ENCODE measurements at regions not wholly inside any gene's neighbourhood (a gene's known extent, or its start where the extent isn't known, plus 50 kb on each side); places are given as distances from the start of the nearest gene placed in this dataset.

GRCh38 chr1:172931761-172932160 is 119.0 kb downstream of the TNFSF18 start (continued):
- no peak for TF ChIP-seq SAP30 (IDR thresholded peaks at IDR 0.05; ENCODE audit: insufficient read depth, insufficient replicate concordance, low read length)

GRCh38 chr1:172932981-172933380 is 117.8 kb downstream of the TNFSF18 start:
- no peak overlapping the region for H2BK12ac ChIP-seq (ENCODE audit: low read depth, low read length)
- ChIA-PET CTCF (ENCODE audit: partially characterized antibody) (no interaction called here), POLR2A (ENCODE audit: partially characterized antibody) (no interaction called here)
- DNase-seq (ENCODE audit: low read depth in 1 of 2, low spot score in 2 of 2) (no peak), FAIRE-seq (no peak)
- H4K5ac ChIP-seq (ENCODE audit: insufficient read length, low read depth, low read length), result no peak overlapping the region
- no peak overlapping the region for H2BK5ac ChIP-seq (ENCODE audit: low read depth, low read length)
- no peak overlapping the region for H3K27ac ChIP-seq (ENCODE audit: low read depth, low read length)
- H3K36me3 ChIP-seq (ENCODE audit: control insufficient read depth in 2 of 4, insufficient read depth in 4 of 4, low read length in 3 of 4), result no peaks in the 10 kb centered on the region
- no peaks in the 10 kb centered on the region for H3K4me1 ChIP-seq (replicated peaks in 1 of 4; ENCODE audit: control insufficient read depth in 3 of 4, insufficient read depth in 4 of 4, low read length in 3 of 4)
- no peak overlapping the region for H3K56ac ChIP-seq (replicated peaks; ENCODE audit: insufficient read length, low read depth, low read length)
- H3K4ac ChIP-seq (replicated peaks; ENCODE audit: insufficient read length, low read depth, low read length), result no peak overlapping the region
- no peaks in the 10 kb centered on the region for H3K23me2 ChIP-seq (ENCODE audit: low read depth, low read length)
- no peak overlapping the region for H2BK15ac ChIP-seq (ENCODE audit: low read length)
- no peak overlapping the region for H4K8ac ChIP-seq (ENCODE audit: extremely low read depth, insufficient read depth, low read length)
- H3K4me2 ChIP-seq (ENCODE audit: insufficient read depth in 1 of 2, low read depth in 2 of 2, low read length in 2 of 2), result no peak overlapping the region
- H3K14ac ChIP-seq (ENCODE audit: insufficient read length), result no peak overlapping the region
- no peak overlapping the region for H2BK120ac ChIP-seq (replicated peaks; ENCODE audit: low read depth, low read length)
- no peaks in the 10 kb centered on the region for H4K20me1 ChIP-seq (replicated peaks in 1 of 2; ENCODE audit: control insufficient read depth in 1 of 2, insufficient read depth in 2 of 2, low read length in 2 of 2)
- no peaks in the 10 kb centered on the region for H3K9me3 ChIP-seq (ENCODE audit: insufficient read depth in 2 of 2, low read depth in 1 of 2, low read length in 1 of 2)
- H3K18ac ChIP-seq (ENCODE audit: extremely low read depth, low read length), result no peak overlapping the region
- H3K4me3 ChIP-seq (ENCODE audit: extremely low read depth in 1 of 4, insufficient read depth in 2 of 4, low read depth in 3 of 4, low read length in 4 of 4), result no peak overlapping the region
- no peaks in the 10 kb centered on the region for H3K27me3 ChIP-seq (replicated peaks in 1 of 4; ENCODE audit: control insufficient read depth in 3 of 4, extremely low read depth in 1 of 4, insufficient read depth in 3 of 4, low read length in 3 of 4)
- H2AFZ ChIP-seq (ENCODE audit: low read length), result no peak overlapping the region
- no peak overlapping the region for H2BK20ac ChIP-seq (ENCODE audit: low read length)
- 100% methylated on average over 1 of the region's 1 CpG; no CpG with 5 or more reads in 1 of the 2 experiments for WGBS, 2 experiments (ENCODE audit: extremely low coverage in 1 of 2, insufficient coverage in 1 of 2, insufficient read length in 1 of 2, insufficient replicate concordance in 2 of 2, low coverage in 1 of 2, low lambda C conversion rate in 2 of 2, missing lambda C conversion rate in 1 of 2)
- no peak overlapping the region for H2AK5ac ChIP-seq (ENCODE audit: low read depth, low read length)
- H3K79me1 ChIP-seq (ENCODE audit: low read depth, low read length), result no peaks in the 10 kb centered on the region
- no peaks in the 10 kb centered on the region for H3K79me2 ChIP-seq (ENCODE audit: control insufficient read depth in 1 of 2, insufficient read depth in 2 of 2, low read length in 2 of 2)
- H3K9ac ChIP-seq (replicated peaks in 1 of 4; ENCODE audit: extremely low read depth in 1 of 4, low read depth in 3 of 4, low read length in 3 of 4), result no peak overlapping the region
- no peak overlapping the region for H4K91ac ChIP-seq (replicated peaks; ENCODE audit: insufficient read length, low read length)
- H3K23ac ChIP-seq (ENCODE audit: insufficient read length), result no peak overlapping the region
- TF ChIP-seq BRCA1 (IDR thresholded peaks at IDR 0.05; ENCODE audit: low read depth, low read length) (no peak), KDM1A (IDR thresholded peaks at IDR 0.05; ENCODE audit: borderline replicate concordance, low read length) (no peak), CHD1 (IDR thresholded peaks at IDR 0.05; ENCODE audit: low read depth, low read length) (no peak), EZH2 (IDR thresholded peaks at IDR 0.05; ENCODE audit: low read depth, low read length, severe bottlenecking) (no peak), SP2 (IDR thresholded peaks at IDR 0.05; ENCODE audit: low read length) (no peak), RFX5 (IDR thresholded peaks at IDR 0.05; ENCODE audit: borderline replicate concordance, low read depth, low read length) (no peak), JUND (IDR thresholded peaks at IDR 0.05; ENCODE audit: low read length) (no peak), CHD2 (IDR thresholded peaks at IDR 0.05; ENCODE audit: low read length) (no peak), TCF12 (IDR thresholded peaks at IDR 0.05; ENCODE audit: low read depth, low read length) (no peak), SIX5 (IDR thresholded peaks at IDR 0.05; ENCODE audit: low read depth, low read length) (no peak), POU5F1 (IDR thresholded peaks at IDR 0.05; ENCODE audit: low read depth, low read length) (no peak), BCL11A (IDR thresholded peaks at IDR 0.05; ENCODE audit: low read depth in 2 of 2, low read length in 2 of 2) (no peak), KDM4A (IDR thresholded peaks at IDR 0.05; ENCODE audit: low read depth, low read length, severe bottlenecking) (no peak), GTF2F1 (IDR thresholded peaks at IDR 0.05; ENCODE audit: borderline replicate concordance, low read depth, low read length) (no peak)

All from H1 (cell line).